PC-9 (cell line): ENCODE measurements at regions not wholly inside any gene's neighbourhood (a gene's known extent, or its start where the extent isn't known, plus 50 kb on each side); places are given as distances from the start of the nearest gene placed in this dataset.

ENCODE experiments used
- CTCF ChIP-seq: fragments of 200-600 bp; sonication (generic); conservative IDR thresholded peaks from 2 replicates; pipeline ENCODE4 v1.6.1; 2017; ENCODE audit warnings: mixed run types, antibody characterized with exemption, mild to moderate bottlenecking, moderate library complexity
- EZH2 ChIP-seq: fragments of 200-600 bp; sonication (generic); IDR thresholded peaks from 2 replicates; pipeline ENCODE4 v1.8.0; 2017; ENCODE audit warnings: antibody characterized with exemption, low read depth

- no peak for TF ChIP-seq CTCF
- no peak for TF ChIP-seq EZH2
Observed at GRCh38 chr10:130516141-130516735, 380.0 kb downstream of the GLRX3 start.
